Spinal cord (tissue), 9 donors: ENCODE measurements at regions not wholly inside any gene's neighbourhood (a gene's known extent, or its start where the extent isn't known, plus 50 kb on each side); places are given as distances from the start of the nearest gene placed in this dataset.

Experiments
- DNase-seq, 6 donors: peaks; one replicate each; pipeline versions ENCODE4 v3.0.0 to v3.0.0-alpha.2; 2013 to 2015; ENCODE audit warnings: low spot score in 6 of 6, low read depth in 4 of 6
- H3K27ac ChIP-seq: one replicate; pipeline ENCODE4 v1.5.1; 2013; ENCODE audit warnings: low read depth, low read length, control low read depth
- H3K27me3 ChIP-seq: one replicate; pipeline ENCODE4 v1.6.1; 2013; ENCODE audit warnings: low read length; ENCODE audit not compliant: control insufficient read depth, insufficient read depth
- H3K36me3 ChIP-seq: one replicate; pipeline ENCODE4 v1.6.1; 2013; ENCODE audit warnings: low read length; ENCODE audit not compliant: control insufficient read depth, insufficient read depth
- H3K4me1 ChIP-seq: one replicate; pipeline ENCODE4 v1.6.1; 2013; ENCODE audit warnings: low read length; ENCODE audit not compliant: control insufficient read depth, insufficient read depth
- H3K4me3 ChIP-seq: one replicate; pipeline ENCODE4 v1.5.1; 2013; ENCODE audit warnings: low read depth, low read length, control low read depth
- H3K9me3 ChIP-seq: one replicate; pipeline ENCODE4 v1.6.1; 2013; ENCODE audit warnings: low read length; ENCODE audit not compliant: control insufficient read depth, insufficient read depth
- WGBS: methylation state at CpG from one replicate; pipeline ENCODE4 v1.1.5; 2013; ENCODE audit warnings: missing lambda C conversion rate; ENCODE audit not compliant: insufficient coverage; 5-methylcytosine and 5-hydroxymethylcytosine counted together
- donor health status: healthy.

DNA sequence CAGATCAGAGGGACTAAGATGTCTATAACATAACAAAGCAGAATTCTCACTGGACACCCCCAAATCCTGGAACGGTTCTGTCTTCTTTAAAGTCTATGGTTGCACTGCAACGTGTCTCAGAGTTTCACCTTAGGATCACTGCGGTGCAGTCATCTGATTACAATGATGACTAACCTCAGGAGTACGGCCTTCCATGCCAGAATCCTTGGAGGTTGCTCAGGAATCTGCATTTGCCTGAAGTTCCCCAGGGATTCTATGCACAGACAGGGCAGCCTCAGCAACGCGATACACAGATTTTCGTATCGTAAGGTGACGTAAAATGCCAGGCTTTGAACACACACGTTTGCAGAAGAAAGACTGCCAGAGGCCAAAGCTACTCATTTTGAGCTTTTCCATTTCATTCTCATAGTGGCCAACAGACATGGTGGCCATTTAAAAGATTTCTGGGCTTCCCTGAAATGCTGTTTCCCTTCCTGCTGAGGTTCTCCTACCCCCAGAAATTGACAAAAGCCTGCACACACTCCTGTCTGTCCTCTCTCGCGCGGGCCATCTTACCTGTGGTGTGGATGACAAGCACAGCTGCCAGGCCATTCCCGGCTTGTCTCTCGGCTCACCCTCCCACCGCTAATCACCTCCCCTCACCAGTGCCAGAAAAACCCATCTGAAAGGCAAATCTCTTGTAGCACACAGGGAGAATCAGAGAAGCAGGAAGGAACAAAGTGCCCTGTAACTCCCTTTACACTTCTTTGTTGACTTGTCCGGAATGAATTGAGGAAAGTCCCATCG, 148.8 kb downstream of the ACKR3 start:
- no peak overlapping the region for H3K4me3 ChIP-seq
- H3K4me1 ChIP-seq = peaks cover 26% of the 10 kb centered on the region
- WGBS = 86% methylated on average over 16 of the region's 18 CpGs
- no peak for DNase-seq
- H3K27me3 ChIP-seq = peaks cover 3% of the 10 kb centered on the region
- H3K27ac ChIP-seq = no peak overlapping the region
- no peaks in the 10 kb centered on the region for H3K36me3 ChIP-seq
- no peaks in the 10 kb centered on the region for H3K9me3 ChIP-seq

DNA sequence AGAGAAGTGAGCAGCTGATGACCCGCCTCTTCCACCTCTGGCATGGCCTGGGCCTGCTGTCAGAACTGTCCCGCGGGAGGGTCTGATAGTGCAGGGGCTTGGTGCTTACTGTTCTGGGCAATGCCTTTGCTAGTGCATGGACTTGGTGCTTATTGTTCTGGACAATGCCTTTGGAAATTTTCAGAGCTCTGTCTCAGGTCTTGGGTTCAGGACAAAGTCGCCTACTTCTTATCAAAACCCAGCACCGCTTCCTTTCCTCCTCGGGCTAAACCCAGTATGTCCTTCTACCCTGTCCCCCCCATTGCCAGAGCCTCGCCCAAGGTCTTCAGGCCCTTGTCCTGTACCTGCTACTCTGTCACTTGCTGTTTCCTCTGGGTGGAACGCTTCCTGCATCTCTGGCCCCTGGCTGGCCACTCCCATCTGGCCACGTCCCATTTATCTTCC, 149.6 kb downstream of the ACKR3 start:
- Histone ChIP-seq H3K27me3 (peaks cover 3% of the 10 kb centered on the region), H3K4me3 (no peak overlapping the region), H3K9me3 (no peaks in the 10 kb centered on the region), H3K27ac (no peak overlapping the region), H3K36me3 (no peaks in the 10 kb centered on the region), H3K4me1 (peaks cover 19% of the 10 kb centered on the region)
- WGBS = 93% methylated on average over 9 of the region's 9 CpGs
- DNase-seq = no peak

DNA sequence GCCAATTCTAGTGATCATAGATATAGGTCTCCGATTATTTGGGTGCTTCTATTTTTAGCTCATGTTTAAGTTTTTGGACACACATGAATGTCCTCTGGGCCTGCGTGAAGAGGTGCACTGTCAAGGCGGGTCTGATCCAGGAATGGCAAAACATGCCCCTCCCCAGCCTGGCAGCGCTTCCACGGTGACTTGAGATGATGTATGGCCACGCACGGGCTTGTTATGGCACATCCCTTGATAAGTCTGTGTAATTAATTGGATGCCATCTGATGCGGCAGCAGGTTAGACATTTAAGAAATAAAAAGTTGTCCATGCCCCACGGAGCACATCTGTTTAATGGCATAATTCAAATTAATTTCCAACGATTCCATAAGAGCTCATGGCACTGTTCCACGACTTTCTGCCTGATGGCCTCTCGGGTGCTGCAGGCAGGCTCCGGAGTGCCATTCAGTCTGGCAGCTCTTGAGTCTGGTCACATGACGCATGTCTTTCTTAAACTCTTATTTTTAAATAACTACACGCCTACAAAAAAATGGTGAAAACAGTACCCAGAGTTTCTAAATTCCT, 151.4 kb downstream of the ACKR3 start:
- Histone ChIP-seq H3K27ac (no peak overlapping the region), H3K4me3 (no peak overlapping the region), H3K4me1 (peaks cover 5% of the 10 kb centered on the region), H3K9me3 (no peaks in the 10 kb centered on the region), H3K27me3 (peaks cover 3% of the 10 kb centered on the region), H3K36me3 (no peaks in the 10 kb centered on the region)
- DNase-seq = peak in 3 of 6 donors; percentile 14 to 93 (median 28)
- 61% methylated on average over 13 of the region's 15 CpGs for WGBS

DNA sequence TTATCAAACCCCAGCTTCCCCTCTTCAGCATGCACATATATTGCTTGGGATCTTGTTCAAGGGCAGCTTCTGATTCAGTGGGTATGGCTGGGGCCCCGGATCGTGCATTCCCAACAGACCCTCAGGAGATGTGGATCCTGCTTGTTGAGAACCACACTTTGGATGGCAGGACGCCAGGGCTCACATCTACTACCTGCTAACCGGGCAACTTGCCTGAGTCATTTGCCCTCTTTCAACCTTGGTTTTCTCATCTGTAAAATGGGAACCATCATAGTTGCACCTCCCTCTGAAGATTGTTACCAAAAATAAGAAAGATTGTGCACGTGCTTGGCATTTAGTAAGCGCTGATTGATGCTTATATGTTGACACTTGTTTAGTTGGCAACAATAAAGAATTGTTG, 154.6 kb downstream of the ACKR3 start:
- 91% methylated on average over 3 of the region's 6 CpGs for WGBS
- no peaks in the 10 kb centered on the region for H3K27me3 ChIP-seq
- H3K36me3 ChIP-seq = no peaks in the 10 kb centered on the region
- H3K27ac ChIP-seq = no peak overlapping the region
- no peak for DNase-seq
- H3K4me1 ChIP-seq = peaks cover 5% of the 10 kb centered on the region
- H3K9me3 ChIP-seq = no peaks in the 10 kb centered on the region
- H3K4me3 ChIP-seq = no peak overlapping the region

DNA sequence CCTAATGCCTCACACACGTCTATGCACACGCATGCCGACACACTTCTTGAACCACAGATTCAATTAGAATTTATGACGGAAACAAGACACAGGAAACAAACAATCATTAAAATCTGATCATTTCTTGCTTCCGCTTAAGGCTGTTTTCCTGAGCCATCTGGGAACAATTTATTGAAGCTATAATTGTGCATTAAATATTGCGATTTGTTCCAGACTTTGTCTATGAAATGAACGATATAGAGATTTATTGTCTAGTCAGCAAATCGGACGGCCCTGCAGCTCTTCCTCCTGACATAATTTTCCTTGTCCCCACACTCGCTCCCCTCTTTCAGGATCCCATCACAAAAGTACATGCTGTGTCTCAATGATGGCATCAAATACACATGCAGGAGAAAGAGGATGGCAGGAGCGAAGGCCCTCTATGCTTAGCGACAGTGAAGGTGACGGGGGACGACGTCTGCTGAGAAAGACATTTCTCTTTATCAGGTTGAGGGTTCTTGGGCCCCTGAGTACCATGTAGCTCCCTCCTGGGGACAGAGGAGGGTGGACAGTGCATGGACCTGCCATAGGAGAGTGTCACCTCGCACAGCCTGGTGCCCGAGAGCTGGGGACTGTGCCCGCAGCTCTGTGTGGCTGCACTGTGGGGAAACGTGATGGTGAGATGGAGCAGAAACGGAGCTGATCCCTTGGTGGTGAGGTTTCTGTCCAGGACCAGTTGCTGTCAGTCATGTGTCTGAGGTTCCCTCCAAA, 157.3 kb downstream of the ACKR3 start:
- no peak overlapping the region for H3K27ac ChIP-seq
- H3K9me3 ChIP-seq = no peaks in the 10 kb centered on the region
- no peaks in the 10 kb centered on the region for H3K36me3 ChIP-seq
- peak in 1 of 6 donors; percentile 63 for DNase-seq
- no peak overlapping the region for H3K4me3 ChIP-seq
- H3K4me1 ChIP-seq = no peaks in the 10 kb centered on the region
- WGBS = 92% methylated on average over 13 of the region's 20 CpGs
- H3K27me3 ChIP-seq = no peaks in the 10 kb centered on the region

DNA sequence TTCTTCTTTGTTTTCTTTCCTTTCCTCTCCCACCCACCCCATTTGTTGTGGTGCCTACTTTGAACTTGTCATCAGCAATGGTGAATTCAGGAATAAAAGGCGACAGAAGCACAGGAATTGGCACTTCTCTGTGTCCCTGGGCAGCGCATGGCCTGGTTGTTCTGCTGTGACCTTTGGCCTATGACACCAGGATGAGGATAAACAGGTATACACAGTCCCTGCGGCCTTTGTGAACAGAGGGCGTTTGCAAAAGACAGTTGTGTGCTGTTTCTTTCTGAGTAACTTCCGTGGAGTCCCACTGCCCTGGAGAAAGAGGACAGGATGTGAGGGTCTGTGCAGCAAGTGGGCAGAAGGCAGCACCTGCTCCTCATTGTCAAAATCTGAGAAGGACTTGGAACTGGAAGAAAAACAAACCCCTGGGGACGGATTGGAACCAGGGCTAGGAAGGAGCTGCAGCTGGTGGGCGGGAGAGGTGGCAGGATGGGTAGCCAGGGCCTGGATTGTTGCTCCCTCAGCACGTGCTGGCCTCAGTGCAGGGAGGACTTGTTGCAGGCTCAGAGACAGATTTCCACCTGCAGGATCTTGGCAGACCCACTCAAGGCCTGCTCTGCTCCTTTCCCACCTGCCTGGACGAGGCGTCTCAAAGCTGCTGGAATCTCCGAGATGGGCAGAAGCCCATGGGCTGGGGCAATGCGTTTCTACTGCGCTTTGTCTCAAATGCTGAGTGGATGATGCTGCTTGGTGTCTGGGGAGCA, 159.5 kb downstream of the ACKR3 start:
- Histone ChIP-seq H3K4me3 (no peak overlapping the region), H3K27ac (no peak overlapping the region), H3K36me3 (no peaks in the 10 kb centered on the region), H3K27me3 (no peaks in the 10 kb centered on the region), H3K4me1 (no peaks in the 10 kb centered on the region), H3K9me3 (no peaks in the 10 kb centered on the region)
- WGBS = 59% methylated on average over 13 of the region's 13 CpGs
- DNase-seq = peak in 1 of 6 donors; percentile 13

DNA sequence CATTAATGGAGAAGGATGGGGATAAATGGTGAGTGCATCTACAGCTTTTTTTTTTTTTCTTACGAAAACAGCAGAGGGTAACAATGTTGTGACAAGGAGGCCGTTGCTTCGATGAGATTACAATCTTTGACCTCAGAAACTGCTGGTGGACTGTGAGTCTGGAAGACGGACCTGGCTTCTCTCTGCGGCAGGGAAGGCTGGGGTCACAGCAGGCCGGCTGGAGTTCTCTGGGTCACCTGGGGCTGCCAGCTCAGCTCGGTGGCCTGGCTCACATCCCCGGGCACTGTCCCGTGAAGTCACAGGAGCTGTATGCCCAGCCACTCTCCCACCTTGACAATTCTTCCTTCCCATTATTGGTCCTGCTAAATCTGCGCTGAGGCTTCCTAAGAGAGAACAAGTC, 160.8 kb downstream of the ACKR3 start:
- Histone ChIP-seq H3K27ac (no peak overlapping the region), H3K36me3 (no peaks in the 10 kb centered on the region), H3K4me1 (no peaks in the 10 kb centered on the region), H3K27me3 (no peaks in the 10 kb centered on the region), H3K9me3 (no peaks in the 10 kb centered on the region), H3K4me3 (no peak overlapping the region)
- no peak for DNase-seq
- WGBS = 86% methylated on average over 10 of the region's 10 CpGs

DNA sequence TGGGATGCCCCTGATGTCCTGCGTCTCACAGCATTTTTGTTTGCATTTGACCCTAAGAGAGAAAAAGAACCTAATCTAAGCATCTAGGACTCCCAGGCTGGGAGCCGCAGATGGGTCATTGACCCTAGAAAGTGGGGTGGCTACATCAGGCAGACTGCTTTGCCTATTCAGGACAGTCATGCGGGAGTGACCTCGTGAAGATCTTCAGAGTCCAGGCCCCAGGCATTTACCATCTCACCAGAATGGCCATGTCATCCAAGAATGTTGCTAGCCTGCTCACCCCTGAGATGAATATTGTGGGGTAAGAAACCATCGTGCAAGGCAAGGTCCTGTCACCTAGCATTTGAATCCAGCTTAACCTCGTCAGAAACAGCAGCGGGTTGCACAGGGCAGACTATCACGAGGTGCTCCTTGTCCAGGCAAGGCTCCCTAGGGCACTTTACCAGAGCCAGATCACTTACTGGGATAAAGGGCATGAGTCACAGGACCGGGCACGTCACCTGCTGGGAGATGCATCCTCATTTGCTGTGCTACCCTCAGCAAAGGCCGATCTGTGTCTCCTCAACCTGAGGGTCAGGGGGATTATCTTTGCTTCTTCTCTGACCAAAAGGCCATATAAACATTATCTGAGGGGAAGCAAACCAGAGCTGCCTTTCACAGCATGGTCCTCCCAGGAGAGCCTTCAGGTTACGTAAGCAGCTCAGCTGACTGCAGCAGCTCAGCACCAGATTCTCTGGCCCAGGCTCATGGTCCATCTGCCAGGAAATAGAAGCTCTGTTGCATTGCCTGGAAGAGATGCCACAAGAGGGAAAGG, 162.3 kb downstream of the ACKR3 start:
- H3K4me3 ChIP-seq = no peak overlapping the region
- H3K36me3 ChIP-seq = no peaks in the 10 kb centered on the region
- no peaks in the 10 kb centered on the region for H3K4me1 ChIP-seq
- H3K27me3 ChIP-seq = no peaks in the 10 kb centered on the region
- no peaks in the 10 kb centered on the region for H3K9me3 ChIP-seq
- no peak overlapping the region for H3K27ac ChIP-seq
- 90% methylated on average over 9 of the region's 12 CpGs for WGBS
- peak in 2 of 6 donors; percentile 31 to 45 for DNase-seq

DNA sequence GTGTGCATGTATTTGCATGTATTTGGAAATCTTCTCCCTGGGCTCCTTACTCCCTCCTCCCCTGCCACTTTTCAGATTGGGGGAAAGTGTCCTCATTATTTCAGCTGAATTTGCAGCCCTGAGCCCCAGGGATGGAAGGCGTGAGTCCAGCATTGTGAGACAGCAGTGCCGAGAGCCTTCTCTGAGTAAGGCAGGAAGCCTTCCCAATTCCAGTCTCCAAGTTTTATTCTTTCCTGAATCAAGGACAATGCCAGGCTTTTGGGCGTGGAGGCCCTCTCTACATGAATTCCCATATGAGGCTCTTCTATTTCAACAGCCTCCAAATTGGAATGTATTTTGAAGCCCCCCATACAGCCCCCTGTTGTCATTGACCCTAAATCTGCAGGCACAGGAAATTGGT, 163.5 kb downstream of the ACKR3 start:
- no peak overlapping the region for H3K27ac ChIP-seq

More for the DNA sequence above, 163.5 kb downstream of the ACKR3 start:
- Histone ChIP-seq H3K4me3 (no peak overlapping the region), H3K9me3 (no peaks in the 10 kb centered on the region), H3K27me3 (no peaks in the 10 kb centered on the region), H3K4me1 (no peaks in the 10 kb centered on the region), H3K36me3 (no peaks in the 10 kb centered on the region)
- DNase-seq = no peak
- WGBS = 91% methylated on average over 3 of the region's 3 CpGs
